ENCODE measurements at regions not wholly inside any gene's neighbourhood (a gene's known extent, or its start where the extent isn't known, plus 50 kb on each side); places are given as distances from the start of the nearest gene placed in this dataset.

- TF ChIP-seq POLR2A (IDR thresholded peaks at IDR 0.05), result no peak
- no peak for TF ChIP-seq EP300 (IDR thresholded peaks at IDR 0.05)
- TF ChIP-seq CTCF (IDR thresholded peaks at IDR 0.05), result no peak
- TF ChIP-seq POLR2AphosphoS5 (IDR thresholded peaks at IDR 0.05), result no peak
- no peak for DNase-seq
- H3K36me3 ChIP-seq, result no peaks in the 10 kb centered on the region
- no peak overlapping the region for H3K4me3 ChIP-seq
- H3K27me3 ChIP-seq, result no peaks in the 10 kb centered on the region
- no peak overlapping the region for H3K27ac ChIP-seq
- WGBS, 5 donors, result 37 to 93% (median 55%) methylated on average over 2 of the region's 2 CpGs
- no peaks in the 10 kb centered on the region for H3K4me1 ChIP-seq
- no peaks in the 10 kb centered on the region for H3K9me3 ChIP-seq
- intact Hi-C loops (cut with DNase I; ENCODE audit: low total_unique reads), result no loop called here
Observed at GRCh38 chr1:221905802-221906201, 163.9 kb upstream of the DUSP10 start.

- no peaks in the 10 kb centered on the region for H3K4me1 ChIP-seq
- no peaks in the 10 kb centered on the region for H3K36me3 ChIP-seq
- TF ChIP-seq EP300 (IDR thresholded peaks at IDR 0.05), result no peak
- TF ChIP-seq CTCF (IDR thresholded peaks at IDR 0.05), result no peak
- no peak for TF ChIP-seq POLR2AphosphoS5 (IDR thresholded peaks at IDR 0.05)
- intact Hi-C loops (cut with DNase I; ENCODE audit: low total_unique reads), result no loop called here
- no peak overlapping the region for H3K4me3 ChIP-seq
- no peak overlapping the region for H3K27ac ChIP-seq
- WGBS, 5 donors, result 82 to 91% (median 88%) methylated on average over 2 of the region's 2 CpGs
- DNase-seq, result no peak
- H3K9me3 ChIP-seq, result no peaks in the 10 kb centered on the region
- no peaks in the 10 kb centered on the region for H3K27me3 ChIP-seq
Observed at GRCh38 chr1:221904319-221904718, 162.4 kb upstream of the DUSP10 start.

GRCh38 chr1:221903594-221903993 is 161.7 kb upstream of the DUSP10 start:
- DNase-seq, result no peak
- 66 to 88% (median 75%) methylated on average over 4 to 6 of the region's 6 CpGs; no CpG with 5 or more reads in 1 of the 5 donors for WGBS, 5 donors
- intact Hi-C loops (cut with DNase I; ENCODE audit: low total_unique reads), result no loop called here
- Histone ChIP-seq H3K4me1 (no peaks in the 10 kb centered on the region), H3K4me3 (no peak overlapping the region), H3K27me3 (no peaks in the 10 kb centered on the region), H3K27ac (no peak overlapping the region), H3K9me3 (no peaks in the 10 kb centered on the region), H3K36me3 (no peaks in the 10 kb centered on the region)
- TF ChIP-seq POLR2AphosphoS5 (IDR thresholded peaks at IDR 0.05) (no peak), POLR2A (IDR thresholded peaks at IDR 0.05) (no peak), CTCF (IDR thresholded peaks at IDR 0.05) (no peak)

GRCh38 chr1:221902961-221903360 is 161.1 kb upstream of the DUSP10 start:
- Histone ChIP-seq H3K9me3 (no peaks in the 10 kb centered on the region), H3K4me1 (no peaks in the 10 kb centered on the region), H3K27ac (no peak overlapping the region), H3K27me3 (no peaks in the 10 kb centered on the region), H3K36me3 (no peaks in the 10 kb centered on the region), H3K4me3 (no peak overlapping the region)
- 69 to 90% (median 78%) methylated on average over 7 of the region's 7 CpGs for WGBS, 5 donors
- TF ChIP-seq POLR2A (IDR thresholded peaks at IDR 0.05) (no peak), POLR2AphosphoS5 (IDR thresholded peaks at IDR 0.05) (no peak), EP300 (IDR thresholded peaks at IDR 0.05) (no peak), CTCF (IDR thresholded peaks at IDR 0.05) (no peak)
- no peak for DNase-seq
- intact Hi-C loops (cut with DNase I; ENCODE audit: low total_unique reads), result no loop called here

Measured in stomach (tissue), 8 donors.